ENCODE measurements at regions not wholly inside any gene's neighbourhood (a gene's known extent, or its start where the extent isn't known, plus 50 kb on each side); places are given as distances from the start of the nearest gene placed in this dataset.

DNA sequence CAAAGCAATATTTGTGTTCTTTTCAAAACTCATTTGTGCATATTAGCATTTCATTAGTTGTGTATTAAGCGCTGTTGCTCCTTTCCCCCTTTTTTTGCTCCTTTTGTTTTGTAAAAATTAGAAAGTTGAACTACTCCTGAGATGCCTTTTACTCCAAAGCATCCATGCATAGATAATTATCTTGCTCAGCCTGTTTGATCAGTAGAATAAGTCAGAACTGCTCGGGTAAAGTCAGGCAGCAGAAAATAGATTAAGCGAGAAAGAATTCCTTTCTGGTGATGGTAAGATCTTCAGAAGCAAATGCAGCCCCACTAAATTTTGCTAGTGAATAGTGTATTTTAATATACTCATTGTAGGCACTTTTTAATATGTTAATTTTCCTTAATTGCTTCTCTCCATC, 227.1 kb downstream of the TEX36 start:
- TF ChIP-seq FOXM1 (IDR thresholded peaks at IDR 0.05; ENCODE audit: borderline replicate concordance) (no peak), TARDBP (IDR thresholded peaks at IDR 0.05) (no peak), ELF4 (IDR thresholded peaks at IDR 0.05) (no peak), FOXK2 (IDR thresholded peaks at IDR 0.05) (no peak), SP1 (IDR thresholded peaks at IDR 0.05) (no peak), ARNT (IDR thresholded peaks at IDR 0.05) (no peak), CTBP1 (IDR thresholded peaks at IDR 0.05; ENCODE audit: borderline replicate concordance) (no peak), NFRKB (IDR thresholded peaks at IDR 0.05) (no peak), ZNF384 (IDR thresholded peaks at IDR 0.05) (no peak), FOXA1 (IDR thresholded peaks at IDR 0.05) (no peak), HDGF (IDR thresholded peaks at IDR 0.05; ENCODE audit: borderline replicate concordance) (no peak), SUZ12 (IDR thresholded peaks at IDR 0.05) (no peak), L3MBTL2 (conservative IDR thresholded peaks at IDR 0.05) (no peak)
- TF ChIP-seq, protein P1, sequence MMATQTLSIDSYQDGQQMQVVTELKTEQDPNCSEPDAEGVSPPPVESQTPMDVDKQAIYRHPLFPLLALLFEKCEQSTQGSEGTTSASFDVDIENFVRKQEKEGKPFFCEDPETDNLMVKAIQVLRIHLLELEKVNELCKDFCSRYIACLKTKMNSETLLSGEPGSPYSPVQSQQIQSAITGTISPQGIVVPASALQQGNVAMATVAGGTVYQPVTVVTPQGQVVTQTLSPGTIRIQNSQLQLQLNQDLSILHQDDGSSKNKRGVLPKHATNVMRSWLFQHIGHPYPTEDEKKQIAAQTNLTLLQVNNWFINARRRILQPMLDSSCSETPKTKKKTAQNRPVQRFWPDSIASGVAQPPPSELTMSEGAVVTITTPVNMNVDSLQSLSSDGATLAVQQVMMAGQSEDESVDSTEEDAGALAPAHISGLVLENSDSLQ (IDR thresholded peaks at IDR 0.05) = no peak
